ENCODE measurements at regions not wholly inside any gene's neighbourhood (a gene's known extent, or its start where the extent isn't known, plus 50 kb on each side); places are given as distances from the start of the nearest gene placed in this dataset.
A peak's percentile ranks its signal among the peaks of the same experiment; 100 is the strongest.
"Not testable (repeated sequence)": the region's sequence is repeated elsewhere in the genome, so short reads cannot be mapped to it uniquely, and the experiment has no call there.

- not testable (repeated sequence) for DNase-seq
These were observed 309.6 kb downstream of the SPATA31A1 start for GRCh38 chr9:39665020-39665419.

- DNase-seq, result not testable (repeated sequence)
These were observed 319.2 kb downstream of the SPATA31A1 start for GRCh38 chr9:39674437-39675210.

GRCh38 chr9:39675211-39675553 lies 319.7 kb downstream of the SPATA31A1 start:
- not testable (repeated sequence) for DNase-seq

GRCh38 chr9:39678534-39679263 lies 323.2 kb downstream of the SPATA31A1 start:
- not testable (repeated sequence) for DNase-seq

GRCh38 chr9:39680694-39681401 lies 325.4 kb downstream of the SPATA31A1 start:
- not testable (repeated sequence) for DNase-seq

GRCh38 chr9:39728862-39729261 lies 373.4 kb downstream of the SPATA31A1 start:
- not testable (repeated sequence) for DNase-seq

- not testable (repeated sequence) for DNase-seq
These were observed 389.4 kb downstream of the SPATA31A1 start for GRCh38 chr9:39744898-39745297.

GRCh38 chr9:39775570-39775969 lies 420.1 kb downstream of the SPATA31A1 start:
- not testable (repeated sequence) for DNase-seq

- DNase-seq, result not testable (repeated sequence)
These were observed 435.9 kb downstream of the SPATA31A1 start for GRCh38 chr9:39791356-39791755.

- not testable (repeated sequence) for DNase-seq
These were observed 442.5 kb downstream of the SPATA31A1 start for GRCh38 chr9:39797935-39798334.

- not testable (repeated sequence) for DNase-seq
These were observed 443.8 kb downstream of the SPATA31A1 start for GRCh38 chr9:39799252-39799651.

GRCh38 chr9:39802561-39802960 lies 447.1 kb downstream of the SPATA31A1 start:
- not testable (repeated sequence) for DNase-seq

- peak; percentile 55 for DNase-seq
These were observed 454.1 kb downstream of the SPATA31A1 start for GRCh38 chr9:39809401-39810226.

GRCh38 chr9:39810401-39810800 lies 454.9 kb downstream of the SPATA31A1 start:
- DNase-seq, result not testable (repeated sequence)

GRCh38 chr9:39811615-39812014 lies 456.1 kb downstream of the SPATA31A1 start:
- DNase-seq, result not testable (repeated sequence)

- DNase-seq, result not testable (repeated sequence)
These were observed 473.0 kb downstream of the SPATA31A1 start for GRCh38 chr9:39828457-39828856.

All from muscle of arm (tissue), 1 donor.